ENCODE measurements at regions not wholly inside any gene's neighbourhood (a gene's known extent, or its start where the extent isn't known, plus 50 kb on each side); places are given as distances from the start of the nearest gene placed in this dataset.
A peak's percentile ranks its signal among the peaks of the same experiment; 100 is the strongest.

DNA sequence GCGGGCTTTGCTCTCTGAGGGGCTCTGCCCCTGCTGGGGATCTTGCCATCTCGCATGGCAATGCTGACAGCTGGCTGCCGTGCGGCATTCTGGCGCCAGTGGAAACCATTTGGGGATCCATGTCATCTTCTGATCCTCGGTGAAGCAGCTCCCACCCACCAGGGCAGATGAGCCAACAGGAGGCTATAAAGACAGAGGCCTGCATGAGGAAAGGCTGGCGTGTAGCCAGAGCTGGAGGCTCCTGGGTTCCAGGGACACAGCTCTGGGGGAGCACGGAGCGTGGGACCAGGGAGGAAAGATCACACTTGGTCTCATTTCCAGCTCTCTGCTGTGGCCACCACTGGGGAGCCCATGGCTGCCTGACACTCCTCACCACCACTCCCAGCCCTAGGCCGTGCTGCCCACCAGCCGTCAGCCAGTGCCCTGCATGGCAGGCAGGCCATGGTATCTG lies 145.8 kb downstream of the ZFP36L2 start:
- intact Hi-C loops (cut with DNase I): no loop called here
- TF ChIP-seq POLR2A (IDR thresholded peaks at IDR 0.05) (no peak), CTCF (IDR thresholded peaks at IDR 0.05) (no peak)

GRCh38 chr2:43078781-43079755 lies 147.3 kb downstream of the ZFP36L2 start:
- Histone ChIP-seq H3K4me1 (peaks cover 36% of the 10 kb centered on the region), H3K9me3 (no peaks in the 10 kb centered on the region), H3K4me3 (no peak overlapping the region), H3K36me3 (replicated peaks in 1 of 2; ENCODE audit: insufficient read depth in 1 of 2, low read depth in 2 of 2) (no peaks in the 10 kb centered on the region), H3K27me3 (no peaks in the 10 kb centered on the region), H3K27ac (no peak overlapping the region)
- TF ChIP-seq POLR2A (IDR thresholded peaks at IDR 0.05): no peak
- no peak for TF ChIP-seq CTCF (IDR thresholded peaks at IDR 0.05)
- intact Hi-C loops (cut with DNase I): no loop called here
- ATAC-seq: no peak
- DNase-seq: no peak
- WGBS, 2 donors: 79 to 84% methylated on average over 6 to 14 of the region's 15 CpGs

More for the DNA sequence above, 145.8 kb downstream of the ZFP36L2 start:
- Histone ChIP-seq H3K27ac (no peak overlapping the region), H3K4me3 (no peak overlapping the region), H3K4me1 (peaks cover 32% of the 10 kb centered on the region), H3K27me3 (no peaks in the 10 kb centered on the region), H3K36me3 (replicated peaks in 1 of 2; ENCODE audit: insufficient read depth in 1 of 2, low read depth in 2 of 2) (no peaks in the 10 kb centered on the region), H3K9me3 (no peaks in the 10 kb centered on the region)
- ATAC-seq (no peak), DNase-seq (no peak)
- WGBS, 2 donors: 91 to 94% methylated on average over 3 to 11 of the region's 11 CpGs

DNA sequence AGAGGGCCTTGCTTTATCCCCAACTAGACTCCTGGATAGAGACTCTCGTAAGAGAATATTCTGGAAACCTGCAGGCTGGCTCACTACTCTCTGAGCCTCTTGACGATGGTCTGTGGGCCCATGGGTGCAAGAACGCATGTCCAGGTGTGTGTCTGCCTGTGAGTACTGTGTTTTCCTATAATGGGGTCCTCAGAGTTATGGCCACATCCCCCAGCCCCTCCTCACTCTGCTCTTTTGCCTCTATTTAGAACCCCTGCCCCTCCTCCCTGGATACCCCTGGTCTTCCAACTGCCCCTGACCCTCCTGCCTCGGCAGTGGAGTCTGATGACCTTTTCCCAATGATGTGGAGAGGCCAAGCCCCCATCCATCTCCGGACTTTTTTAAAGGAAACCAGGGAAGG lies 148.1 kb downstream of the ZFP36L2 start:
- Histone ChIP-seq H3K27ac (no peak overlapping the region), H3K9me3 (no peaks in the 10 kb centered on the region), H3K27me3 (no peaks in the 10 kb centered on the region), H3K4me1 (peaks cover 32% of the 10 kb centered on the region), H3K4me3 (no peak overlapping the region), H3K36me3 (replicated peaks in 1 of 2; ENCODE audit: insufficient read depth in 1 of 2, low read depth in 2 of 2) (no peaks in the 10 kb centered on the region)
- intact Hi-C loops (cut with DNase I): no loop called here
- ATAC-seq (no peak), DNase-seq (no peak)
- no peak for TF ChIP-seq POLR2A (IDR thresholded peaks at IDR 0.05)
- WGBS, 2 donors: 83 to 88% methylated on average over 5 of the region's 5 CpGs

GRCh38 chr2:43077876-43078275 lies 148.5 kb downstream of the ZFP36L2 start:
- ATAC-seq (no peak), DNase-seq (no peak)
- no peaks in the 10 kb centered on the region for H3K27me3 ChIP-seq
- intact Hi-C loops (cut with DNase I): no loop called here
- WGBS, 2 donors: 92% methylated on average over 1 of the region's 1 CpG; no CpG with 5 or more reads in 1 of the 2 donors
- H3K4me1 ChIP-seq: peaks cover 30% of the 10 kb centered on the region
- TF ChIP-seq POLR2A (IDR thresholded peaks at IDR 0.05) (no peak), CTCF (IDR thresholded peaks at IDR 0.05) (no peak)
- no peak overlapping the region for H3K27ac ChIP-seq
- no peaks in the 10 kb centered on the region for H3K36me3 ChIP-seq (replicated peaks in 1 of 2; ENCODE audit: insufficient read depth in 1 of 2, low read depth in 2 of 2)
- H3K9me3 ChIP-seq: no peaks in the 10 kb centered on the region
- no peak overlapping the region for H3K4me3 ChIP-seq

- Histone ChIP-seq H3K4me3 (no peak overlapping the region), H3K9me3 (no peaks in the 10 kb centered on the region), H3K36me3 (replicated peaks in 1 of 2; ENCODE audit: insufficient read depth in 1 of 2, low read depth in 2 of 2) (no peaks in the 10 kb centered on the region), H3K27ac (peak overlapping the region in 1 of 4 donors; percentile 79), H3K4me1 (peaks cover 19% of the 10 kb centered on the region), H3K27me3 (no peaks in the 10 kb centered on the region)
- no peak for TF ChIP-seq CTCF (IDR thresholded peaks at IDR 0.05)
- no peak for TF ChIP-seq POLR2A (IDR thresholded peaks at IDR 0.05)
- no peak for DNase-seq
- intact Hi-C loops (cut with DNase I): no loop called here
- 82% methylated on average over 5 of the region's 5 CpGs for WGBS, 2 donors
- ATAC-seq: no peak
Measured at GRCh38 chr2:43076676-43077075, 149.7 kb downstream of the ZFP36L2 start.

All from body of pancreas (tissue), 4 donors.